ENCODE measurements at regions not wholly inside any gene's neighbourhood (a gene's known extent, or its start where the extent isn't known, plus 50 kb on each side); places are given as distances from the start of the nearest gene placed in this dataset.

DNA sequence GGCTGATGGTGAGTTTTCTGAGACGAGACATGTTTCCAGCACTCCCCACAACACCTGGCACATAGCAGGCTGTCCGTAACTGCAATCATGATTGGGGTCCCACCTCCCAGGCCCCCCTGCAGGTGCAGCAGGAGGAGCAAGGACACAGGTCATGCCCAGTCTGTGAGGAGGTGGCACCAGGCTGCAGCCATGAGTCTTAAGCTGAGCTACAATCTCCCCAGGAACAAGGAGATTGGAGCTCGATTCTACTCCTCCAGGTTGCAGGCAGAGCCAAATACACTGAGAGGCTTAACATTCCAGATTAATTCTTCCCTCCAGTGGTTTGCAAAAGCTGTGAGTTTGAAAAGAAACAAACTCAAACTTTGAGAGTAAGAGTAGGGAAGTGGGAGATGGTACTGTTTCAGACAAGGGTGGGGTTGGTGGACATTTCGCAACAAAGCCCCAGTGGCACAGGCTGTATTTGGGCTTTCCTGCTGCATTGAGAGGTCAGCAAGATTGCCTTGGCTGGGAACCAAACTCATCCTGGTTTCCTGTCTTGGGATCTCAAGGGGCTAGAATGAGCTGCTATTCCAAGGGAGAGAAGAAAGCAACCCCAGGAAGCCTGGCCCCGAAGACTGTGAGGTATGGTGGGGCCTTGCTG lies 64.8 kb upstream of the GALNT2 start:
- TF ChIP-seq, protein P1, sequence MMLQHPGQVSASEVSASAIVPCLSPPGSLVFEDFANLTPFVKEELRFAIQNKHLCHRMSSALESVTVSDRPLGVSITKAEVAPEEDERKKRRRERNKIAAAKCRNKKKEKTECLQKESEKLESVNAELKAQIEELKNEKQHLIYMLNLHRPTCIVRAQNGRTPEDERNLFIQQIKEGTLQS (CRISPR knock-in tag; conservative IDR thresholded peaks at IDR 0.05), result no peak
- TF ChIP-seq SMAD3 (CRISPR knock-in tag; IDR thresholded peaks at IDR 0.05; ENCODE audit: borderline replicate concordance) (no peak), NFE2L1 (CRISPR knock-in tag; IDR thresholded peaks at IDR 0.05) (no peak), JAZF1 (CRISPR knock-in tag; IDR thresholded peaks at IDR 0.05) (no peak), ZNF317 (CRISPR knock-in tag; IDR thresholded peaks at IDR 0.05; ENCODE audit: borderline replicate concordance, low read depth) (no peak)
- TF ChIP-seq, protein P2, sequence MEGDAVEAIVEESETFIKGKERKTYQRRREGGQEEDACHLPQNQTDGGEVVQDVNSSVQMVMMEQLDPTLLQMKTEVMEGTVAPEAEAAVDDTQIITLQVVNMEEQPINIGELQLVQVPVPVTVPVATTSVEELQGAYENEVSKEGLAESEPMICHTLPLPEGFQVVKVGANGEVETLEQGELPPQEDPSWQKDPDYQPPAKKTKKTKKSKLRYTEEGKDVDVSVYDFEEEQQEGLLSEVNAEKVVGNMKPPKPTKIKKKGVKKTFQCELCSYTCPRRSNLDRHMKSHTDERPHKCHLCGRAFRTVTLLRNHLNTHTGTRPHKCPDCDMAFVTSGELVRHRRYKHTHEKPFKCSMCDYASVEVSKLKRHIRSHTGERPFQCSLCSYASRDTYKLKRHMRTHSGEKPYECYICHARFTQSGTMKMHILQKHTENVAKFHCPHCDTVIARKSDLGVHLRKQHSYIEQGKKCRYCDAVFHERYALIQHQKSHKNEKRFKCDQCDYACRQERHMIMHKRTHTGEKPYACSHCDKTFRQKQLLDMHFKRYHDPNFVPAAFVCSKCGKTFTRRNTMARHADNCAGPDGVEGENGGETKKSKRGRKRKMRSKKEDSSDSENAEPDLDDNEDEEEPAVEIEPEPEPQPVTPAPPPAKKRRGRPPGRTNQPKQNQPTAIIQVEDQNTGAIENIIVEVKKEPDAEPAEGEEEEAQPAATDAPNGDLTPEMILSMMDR (IDR thresholded peaks at IDR 0.05), result no peak
- TF ChIP-seq, protein P3, sequence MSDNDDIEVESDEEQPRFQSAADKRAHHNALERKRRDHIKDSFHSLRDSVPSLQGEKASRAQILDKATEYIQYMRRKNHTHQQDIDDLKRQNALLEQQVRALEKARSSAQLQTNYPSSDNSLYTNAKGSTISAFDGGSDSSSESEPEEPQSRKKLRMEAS (CRISPR knock-in tag; IDR thresholded peaks at IDR 0.05), result no peak
- TF ChIP-seq, protein P4, sequence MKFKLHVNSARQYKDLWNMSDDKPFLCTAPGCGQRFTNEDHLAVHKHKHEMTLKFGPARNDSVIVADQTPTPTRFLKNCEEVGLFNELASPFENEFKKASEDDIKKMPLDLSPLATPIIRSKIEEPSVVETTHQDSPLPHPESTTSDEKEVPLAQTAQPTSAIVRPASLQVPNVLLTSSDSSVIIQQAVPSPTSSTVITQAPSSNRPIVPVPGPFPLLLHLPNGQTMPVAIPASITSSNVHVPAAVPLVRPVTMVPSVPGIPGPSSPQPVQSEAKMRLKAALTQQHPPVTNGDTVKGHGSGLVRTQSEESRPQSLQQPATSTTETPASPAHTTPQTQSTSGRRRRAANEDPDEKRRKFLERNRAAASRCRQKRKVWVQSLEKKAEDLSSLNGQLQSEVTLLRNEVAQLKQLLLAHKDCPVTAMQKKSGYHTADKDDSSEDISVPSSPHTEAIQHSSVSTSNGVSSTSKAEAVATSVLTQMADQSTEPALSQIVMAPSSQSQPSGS (CRISPR knock-in tag; IDR thresholded peaks at IDR 0.05; ENCODE audit: borderline replicate concordance, low read depth), result no peak
- TF ChIP-seq, protein P5, sequence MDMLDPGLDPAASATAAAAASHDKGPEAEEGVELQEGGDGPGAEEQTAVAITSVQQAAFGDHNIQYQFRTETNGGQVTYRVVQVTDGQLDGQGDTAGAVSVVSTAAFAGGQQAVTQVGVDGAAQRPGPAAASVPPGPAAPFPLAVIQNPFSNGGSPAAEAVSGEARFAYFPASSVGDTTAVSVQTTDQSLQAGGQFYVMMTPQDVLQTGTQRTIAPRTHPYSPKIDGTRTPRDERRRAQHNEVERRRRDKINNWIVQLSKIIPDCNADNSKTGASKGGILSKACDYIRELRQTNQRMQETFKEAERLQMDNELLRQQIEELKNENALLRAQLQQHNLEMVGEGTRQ (CRISPR knock-in tag; IDR thresholded peaks at IDR 0.05), result no peak
- TF ChIP-seq, protein P6, sequence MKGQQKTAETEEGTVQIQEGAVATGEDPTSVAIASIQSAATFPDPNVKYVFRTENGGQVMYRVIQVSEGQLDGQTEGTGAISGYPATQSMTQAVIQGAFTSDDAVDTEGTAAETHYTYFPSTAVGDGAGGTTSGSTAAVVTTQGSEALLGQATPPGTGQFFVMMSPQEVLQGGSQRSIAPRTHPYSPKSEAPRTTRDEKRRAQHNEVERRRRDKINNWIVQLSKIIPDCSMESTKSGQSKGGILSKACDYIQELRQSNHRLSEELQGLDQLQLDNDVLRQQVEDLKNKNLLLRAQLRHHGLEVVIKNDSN (CRISPR knock-in tag; IDR thresholded peaks at IDR 0.05), result no peak
- TF ChIP-seq, protein P7, sequence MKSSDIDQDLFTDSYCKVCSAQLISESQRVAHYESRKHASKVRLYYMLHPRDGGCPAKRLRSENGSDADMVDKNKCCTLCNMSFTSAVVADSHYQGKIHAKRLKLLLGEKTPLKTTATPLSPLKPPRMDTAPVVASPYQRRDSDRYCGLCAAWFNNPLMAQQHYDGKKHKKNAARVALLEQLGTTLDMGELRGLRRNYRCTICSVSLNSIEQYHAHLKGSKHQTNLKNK (CRISPR knock-in tag; IDR thresholded peaks at IDR 0.05), result no peak
